ENCODE measurements at regions not wholly inside any gene's neighbourhood (a gene's known extent, or its start where the extent isn't known, plus 50 kb on each side); places are given as distances from the start of the nearest gene placed in this dataset.

DNA sequence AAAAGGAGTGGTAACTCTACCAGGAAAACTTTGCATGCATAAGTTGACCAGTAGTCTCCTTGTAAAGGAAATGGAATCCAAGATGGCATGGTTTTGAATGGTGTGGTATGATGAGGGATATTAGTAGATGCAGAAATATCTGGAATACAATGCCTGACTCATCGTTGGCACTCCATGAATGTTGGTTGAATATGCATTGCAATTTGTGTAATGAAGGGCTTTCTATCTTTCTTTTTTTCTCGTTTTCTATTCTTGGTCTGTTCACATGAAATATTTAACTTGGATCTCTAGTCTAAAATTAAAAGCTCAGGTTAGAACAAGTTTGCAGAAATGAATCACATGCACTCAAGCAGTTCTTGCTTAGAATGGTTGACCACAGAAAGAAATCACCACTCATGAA, 195.3 kb upstream of the ADRA1D start:
- SMC1A ChIA-PET (ENCODE audit: uncharacterized antibody, unreplicated experiment): no interaction called here

DNA sequence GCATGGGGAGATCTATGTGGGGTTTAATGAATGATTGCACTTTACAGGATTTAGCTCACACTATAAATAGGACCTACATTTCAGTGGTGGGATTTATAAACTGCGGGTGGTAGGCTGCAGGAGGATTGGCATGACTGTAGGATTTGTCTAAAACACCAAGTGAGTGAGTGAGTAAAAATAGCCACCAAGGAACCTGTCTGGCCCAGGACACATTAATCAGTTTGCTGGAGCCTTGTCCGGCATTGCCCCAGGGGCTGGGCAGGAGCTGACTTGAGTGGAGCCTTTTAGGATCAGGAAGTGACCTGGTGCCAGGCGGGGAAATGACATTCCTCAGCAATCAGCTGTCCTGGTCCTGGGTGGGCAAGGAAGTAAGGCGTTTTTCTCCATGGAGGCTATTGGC, 193.9 kb upstream of the ADRA1D start:
- BruUV-seq (replicated peaks): no TSS peak
- RAD21 ChIA-PET (ENCODE audit: unreplicated experiment): no interaction called here
- FAIRE-seq: no peak
- TF ChIP-seq SP1 (IDR thresholded peaks at IDR 0.05; ENCODE audit: low read depth, low read length) (no peak), NFYB (IDR thresholded peaks at IDR 0.05; ENCODE audit: insufficient read depth, low read depth, low read length) (no peak), NR2F1 (conservative IDR thresholded peaks at IDR 0.05) (no peak), EGR1 (IDR thresholded peaks at IDR 0.05; ENCODE audit: borderline replicate concordance in 1 of 2, low read depth in 2 of 2, low read length in 2 of 2) (no peak), NBN (IDR thresholded peaks at IDR 0.05) (no peak), SMC3 (IDR thresholded peaks at IDR 0.05; ENCODE audit: borderline replicate concordance, low read length) (no peak)
- TF ChIP-seq, protein P1, sequence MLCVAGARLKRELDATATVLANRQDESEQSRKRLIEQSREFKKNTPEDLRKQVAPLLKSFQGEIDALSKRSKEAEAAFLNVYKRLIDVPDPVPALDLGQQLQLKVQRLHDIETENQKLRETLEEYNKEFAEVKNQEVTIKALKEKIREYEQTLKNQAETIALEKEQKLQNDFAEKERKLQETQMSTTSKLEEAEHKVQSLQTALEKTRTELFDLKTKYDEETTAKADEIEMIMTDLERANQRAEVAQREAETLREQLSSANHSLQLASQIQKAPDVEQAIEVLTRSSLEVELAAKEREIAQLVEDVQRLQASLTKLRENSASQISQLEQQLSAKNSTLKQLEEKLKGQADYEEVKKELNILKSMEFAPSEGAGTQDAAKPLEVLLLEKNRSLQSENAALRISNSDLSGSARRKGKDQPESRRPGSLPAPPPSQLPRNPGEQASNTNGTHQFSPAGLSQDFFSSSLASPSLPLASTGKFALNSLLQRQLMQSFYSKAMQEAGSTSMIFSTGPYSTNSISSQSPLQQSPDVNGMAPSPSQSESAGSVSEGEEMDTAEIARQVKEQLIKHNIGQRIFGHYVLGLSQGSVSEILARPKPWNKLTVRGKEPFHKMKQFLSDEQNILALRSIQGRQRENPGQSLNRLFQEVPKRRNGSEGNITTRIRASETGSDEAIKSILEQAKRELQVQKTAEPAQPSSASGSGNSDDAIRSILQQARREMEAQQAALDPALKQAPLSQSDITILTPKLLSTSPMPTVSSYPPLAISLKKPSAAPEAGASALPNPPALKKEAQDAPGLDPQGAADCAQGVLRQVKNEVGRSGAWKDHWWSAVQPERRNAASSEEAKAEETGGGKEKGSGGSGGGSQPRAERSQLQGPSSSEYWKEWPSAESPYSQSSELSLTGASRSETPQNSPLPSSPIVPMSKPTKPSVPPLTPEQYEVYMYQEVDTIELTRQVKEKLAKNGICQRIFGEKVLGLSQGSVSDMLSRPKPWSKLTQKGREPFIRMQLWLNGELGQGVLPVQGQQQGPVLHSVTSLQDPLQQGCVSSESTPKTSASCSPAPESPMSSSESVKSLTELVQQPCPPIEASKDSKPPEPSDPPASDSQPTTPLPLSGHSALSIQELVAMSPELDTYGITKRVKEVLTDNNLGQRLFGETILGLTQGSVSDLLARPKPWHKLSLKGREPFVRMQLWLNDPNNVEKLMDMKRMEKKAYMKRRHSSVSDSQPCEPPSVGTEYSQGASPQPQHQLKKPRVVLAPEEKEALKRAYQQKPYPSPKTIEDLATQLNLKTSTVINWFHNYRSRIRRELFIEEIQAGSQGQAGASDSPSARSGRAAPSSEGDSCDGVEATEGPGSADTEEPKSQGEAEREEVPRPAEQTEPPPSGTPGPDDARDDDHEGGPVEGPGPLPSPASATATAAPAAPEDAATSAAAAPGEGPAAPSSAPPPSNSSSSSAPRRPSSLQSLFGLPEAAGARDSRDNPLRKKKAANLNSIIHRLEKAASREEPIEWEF (IDR thresholded peaks at IDR 0.05; ENCODE audit: insufficient replicate concordance, low read depth, low read length): no peak
- TF ChIP-seq, protein P2, sequence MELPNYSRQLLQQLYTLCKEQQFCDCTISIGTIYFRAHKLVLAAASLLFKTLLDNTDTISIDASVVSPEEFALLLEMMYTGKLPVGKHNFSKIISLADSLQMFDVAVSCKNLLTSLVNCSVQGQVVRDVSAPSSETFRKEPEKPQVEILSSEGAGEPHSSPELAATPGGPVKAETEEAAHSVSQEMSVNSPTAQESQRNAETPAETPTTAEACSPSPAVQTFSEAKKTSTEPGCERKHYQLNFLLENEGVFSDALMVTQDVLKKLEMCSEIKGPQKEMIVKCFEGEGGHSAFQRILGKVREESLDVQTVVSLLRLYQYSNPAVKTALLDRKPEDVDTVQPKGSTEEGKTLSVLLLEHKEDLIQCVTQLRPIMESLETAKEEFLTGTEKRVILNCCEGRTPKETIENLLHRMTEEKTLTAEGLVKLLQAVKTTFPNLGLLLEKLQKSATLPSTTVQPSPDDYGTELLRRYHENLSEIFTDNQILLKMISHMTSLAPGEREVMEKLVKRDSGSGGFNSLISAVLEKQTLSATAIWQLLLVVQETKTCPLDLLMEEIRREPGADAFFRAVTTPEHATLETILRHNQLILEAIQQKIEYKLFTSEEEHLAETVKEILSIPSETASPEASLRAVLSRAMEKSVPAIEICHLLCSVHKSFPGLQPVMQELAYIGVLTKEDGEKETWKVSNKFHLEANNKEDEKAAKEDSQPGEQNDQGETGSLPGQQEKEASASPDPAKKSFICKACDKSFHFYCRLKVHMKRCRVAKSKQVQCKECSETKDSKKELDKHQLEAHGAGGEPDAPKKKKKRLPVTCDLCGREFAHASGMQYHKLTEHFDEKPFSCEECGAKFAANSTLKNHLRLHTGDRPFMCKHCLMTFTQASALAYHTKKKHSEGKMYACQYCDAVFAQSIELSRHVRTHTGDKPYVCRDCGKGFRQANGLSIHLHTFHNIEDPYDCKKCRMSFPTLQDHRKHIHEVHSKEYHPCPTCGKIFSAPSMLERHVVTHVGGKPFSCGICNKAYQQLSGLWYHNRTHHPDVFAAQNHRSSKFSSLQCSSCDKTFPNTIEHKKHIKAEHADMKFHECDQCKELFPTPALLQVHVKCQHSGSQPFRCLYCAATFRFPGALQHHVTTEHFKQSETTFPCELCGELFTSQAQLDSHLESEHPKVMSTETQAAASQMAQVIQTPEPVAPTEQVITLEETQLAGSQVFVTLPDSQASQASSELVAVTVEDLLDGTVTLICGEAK (IDR thresholded peaks at IDR 0.05; ENCODE audit: borderline replicate concordance): no peak

More for the DNA sequence above, 195.3 kb upstream of the ADRA1D start:
- DNase-seq (ENCODE audit: low read depth, low spot score): no peak
- Histone ChIP-seq H2AFZ (ENCODE audit: control insufficient read depth, low read depth, low read length) (no peak overlapping the region), H3K9me3 (replicated peaks; ENCODE audit: control insufficient read depth, insufficient read depth, low read length) (no peaks in the 10 kb centered on the region), H3K27ac (ENCODE audit: control insufficient read depth, insufficient read depth) (no peak overlapping the region), H3K36me3 (ENCODE audit: control insufficient read depth in 2 of 2, insufficient read depth in 2 of 2, low read length in 1 of 2) (no peaks in the 10 kb centered on the region), H4K20me1 (ENCODE audit: control insufficient read depth, insufficient read depth) (no peaks in the 10 kb centered on the region), H3K4me1 (ENCODE audit: control insufficient read depth, insufficient read depth, low read length) (no peaks in the 10 kb centered on the region), H3K4me3 (no peak overlapping the region), H3K4me2 (ENCODE audit: control insufficient read depth, insufficient read depth) (no peak overlapping the region), H3K79me2 (ENCODE audit: control insufficient read depth, insufficient read depth, low read length) (no peaks in the 10 kb centered on the region), H3K27me3 (replicated peaks in 1 of 2; ENCODE audit: control insufficient read depth in 2 of 2, insufficient read depth in 2 of 2, low read length in 1 of 2) (peaks cover 0 to 1% of the 10 kb centered on the region in 2 experiments; a peak in 2 of 4 replicates), H3K9ac (ENCODE audit: control insufficient read depth, insufficient read depth, low read length) (no peak overlapping the region)
- TF ChIP-seq YY1 (IDR thresholded peaks at IDR 0.05; ENCODE audit: low read depth, low read length): no peak
- ChIA-PET RAD21 (ENCODE audit: unreplicated experiment) (no interaction called here), CTCF (no interaction called here), POLR2A (no interaction called here)
- BruUV-seq (replicated peaks): no TSS peak
- no peak for FAIRE-seq
- intact Hi-C loops (cut with micrococcal nuclease; ENCODE audit: unreplicated experiment) (no loop called here), in situ Hi-C loops (cut with MboI) (no loop called here)
- no peak for ATAC-seq
- WGBS (ENCODE audit: insufficient coverage, insufficient replicate concordance, low lambda C conversion rate, missing lambda C conversion rate): 0% methylated on average over 2 of the region's 2 CpGs

More for the DNA sequence above, 193.9 kb upstream of the ADRA1D start:
- ChIA-PET CTCF (no interaction called here), SMC1A (ENCODE audit: uncharacterized antibody, unreplicated experiment) (no interaction called here), POLR2A (interaction anchor here (0.6 kb wide), 1 partner anchor 60 kb away, joined by 4 read pairs; no protein-coding TSS in a partner anchor)
- Histone ChIP-seq H3K9ac (ENCODE audit: control insufficient read depth, insufficient read depth, low read length) (no peak overlapping the region), H3K79me2 (ENCODE audit: control insufficient read depth, insufficient read depth, low read length) (no peaks in the 10 kb centered on the region), H3K9me3 (replicated peaks; ENCODE audit: control insufficient read depth, insufficient read depth, low read length) (no peaks in the 10 kb centered on the region), H3K4me3 (no peak overlapping the region), H3K4me1 (ENCODE audit: control insufficient read depth, insufficient read depth, low read length) (no peaks in the 10 kb centered on the region), H4K20me1 (ENCODE audit: control insufficient read depth, insufficient read depth) (no peaks in the 10 kb centered on the region), H3K27me3 (replicated peaks in 1 of 2; ENCODE audit: control insufficient read depth in 2 of 2, insufficient read depth in 2 of 2, low read length in 1 of 2) (peaks cover 0 to 1% of the 10 kb centered on the region in 2 experiments; a peak in 2 of 4 replicates), H3K27ac (ENCODE audit: control insufficient read depth, insufficient read depth) (no peak overlapping the region), H3K36me3 (ENCODE audit: control insufficient read depth in 2 of 2, insufficient read depth in 2 of 2, low read length in 1 of 2) (no peaks in the 10 kb centered on the region), H3K4me2 (ENCODE audit: control insufficient read depth, insufficient read depth) (no peak overlapping the region), H2AFZ (ENCODE audit: control insufficient read depth, low read depth, low read length) (no peak overlapping the region)
- DNase-seq (ENCODE audit: low read depth, low spot score): no peak
- 15% methylated on average over 4 of the region's 4 CpGs for WGBS (ENCODE audit: insufficient coverage, insufficient replicate concordance, low lambda C conversion rate, missing lambda C conversion rate)
- in situ Hi-C loops (cut with MboI): no loop called here
- ATAC-seq: no peak
- intact Hi-C loops (cut with micrococcal nuclease; ENCODE audit: unreplicated experiment): no loop called here

All from GM12878 (cell line).